Calu3 (cell line): ENCODE measurements at regions not wholly inside any gene's neighbourhood (a gene's known extent, or its start where the extent isn't known, plus 50 kb on each side); places are given as distances from the start of the nearest gene placed in this dataset.

ENCODE experiments used
- BruUV-seq: library from RNA; stranded (reverse); fragments of 400-500 nt; replicated peaks from 2 replicates; lab custom pipeline; 2021; lab: Mats Ljungman, UMichigan
- CTCF ChIA-PET: fragments of 300-600 bp; sonication (Branson Sonifier 250); formaldehyde crosslinking; loops from one replicate; lab custom pipeline; 2022; ENCODE audit warnings: antibody characterized with exemption; lab: Charles Lee
- DNase-seq: peaks from one replicate; pipeline ENCODE4 v3.0.0; 2022
- H3K27ac Mint-ChIP-seq: one replicate; pipeline ENCODE4 v1.8.0; 2022; ENCODE audit warnings: mixed read lengths; ENCODE audit not compliant: unreplicated experiment
- H3K27me3 Mint-ChIP-seq: one replicate; pipeline ENCODE4 v1.8.0; 2022; ENCODE audit warnings: mixed read lengths; ENCODE audit not compliant: unreplicated experiment
- H3K36me3 Mint-ChIP-seq: one replicate; pipeline ENCODE4 v1.8.0; 2022; ENCODE audit warnings: mild to moderate bottlenecking, moderate library complexity, mixed read lengths; ENCODE audit not compliant: insufficient read depth, unreplicated experiment
- H3K4me1 Mint-ChIP-seq: one replicate; pipeline ENCODE4 v1.8.0; 2022; ENCODE audit warnings: mild to moderate bottlenecking, low read depth, mixed read lengths; ENCODE audit not compliant: unreplicated experiment
- H3K4me3 Mint-ChIP-seq: one replicate; pipeline ENCODE4 v1.8.0; 2022; ENCODE audit warnings: mild to moderate bottlenecking, low read depth, moderate library complexity, mixed read lengths; ENCODE audit not compliant: unreplicated experiment
- H3K9me3 Mint-ChIP-seq: one replicate; pipeline ENCODE4 v1.8.0; 2022; ENCODE audit warnings: low read depth, mixed read lengths; ENCODE audit not compliant: unreplicated experiment
- CTCF ChIP-seq: fragments of 200-600 bp; IDR thresholded peaks from one replicate; pipeline ENCODE4 v1.8.0; 2022; ENCODE audit warnings: antibody characterized with exemption; ENCODE audit not compliant: unreplicated experiment
- intact Hi-C: fragments of 100-400 bp; cut with micrococcal nuclease; formaldehyde crosslinking; loops from one replicate; pipeline ENCODE4 v1.10.0; 2022; ENCODE audit not compliant: unreplicated experiment

- BruUV-seq, result no TSS peak
- TF ChIP-seq CTCF, result no peak
- H3K27me3 Mint-ChIP-seq, result no peaks in the 10 kb centered on the region
- H3K4me3 Mint-ChIP-seq, result no peak overlapping the region
- H3K4me1 Mint-ChIP-seq, result no peaks in the 10 kb centered on the region
- H3K27ac Mint-ChIP-seq, result no peak overlapping the region
- H3K36me3 Mint-ChIP-seq, result no peaks in the 10 kb centered on the region
- intact Hi-C loops, result no loop called here
- no peak for DNase-seq
- H3K9me3 Mint-ChIP-seq, result peaks cover 12% of the 10 kb centered on the region
- CTCF ChIA-PET, result no interaction called here
Observed at GRCh38 chr16:35296962-35297653, 1837.7 kb downstream of the TP53TG3F start.

GRCh38 chr16:35298460-35299243, 1839.2 kb downstream of the TP53TG3F start:
- intact Hi-C loops, result no loop called here
- no peak for DNase-seq
- BruUV-seq, result no TSS peak
- Mint-ChIP-seq H3K4me3 (no peak overlapping the region), H3K27ac (no peak overlapping the region), H3K27me3 (no peaks in the 10 kb centered on the region), H3K4me1 (no peaks in the 10 kb centered on the region), H3K9me3 (peaks cover 12% of the 10 kb centered on the region), H3K36me3 (no peaks in the 10 kb centered on the region)
- TF ChIP-seq CTCF, result no peak
- CTCF ChIA-PET, result no interaction called here

GRCh38 chr16:35302859-35303258, 1843.4 kb downstream of the TP53TG3F start:
- no peak for DNase-seq
- no peak overlapping the region for H3K4me3 Mint-ChIP-seq
- no TSS peak for BruUV-seq
- H3K27ac Mint-ChIP-seq, result no peak overlapping the region
- H3K27me3 Mint-ChIP-seq, result no peaks in the 10 kb centered on the region
- intact Hi-C loops, result no loop called here
- H3K9me3 Mint-ChIP-seq, result peaks cover 10% of the 10 kb centered on the region
- H3K4me1 Mint-ChIP-seq, result no peaks in the 10 kb centered on the region
- CTCF ChIA-PET, result no interaction called here
- TF ChIP-seq CTCF, result no peak
- no peaks in the 10 kb centered on the region for H3K36me3 Mint-ChIP-seq

- no peak for TF ChIP-seq CTCF
- DNase-seq, result no peak
- Mint-ChIP-seq H3K36me3 (no peaks in the 10 kb centered on the region), H3K4me3 (no peak overlapping the region), H3K9me3 (peaks cover 10% of the 10 kb centered on the region), H3K27me3 (no peaks in the 10 kb centered on the region), H3K27ac (no peak overlapping the region), H3K4me1 (no peaks in the 10 kb centered on the region)
- no TSS peak for BruUV-seq
- intact Hi-C loops, result no loop called here
- CTCF ChIA-PET, result no interaction called here
Observed at GRCh38 chr16:35305476-35305875, 1846.1 kb downstream of the TP53TG3F start.
